Fibroblast of gingiva (primary cell): ENCODE measurements at regions not wholly inside any gene's neighbourhood (a gene's known extent, or its start where the extent isn't known, plus 50 kb on each side); places are given as distances from the start of the nearest gene placed in this dataset.
"Not testable (repeated sequence)": the region's sequence is repeated elsewhere in the genome, so short reads cannot be mapped to it uniquely, and the experiment has no call there.

Source experiments
- DNase-seq: peaks from one replicate; pipeline ENCODE4 v3.0.0-alpha.2; 2011; ENCODE audit warnings: low read depth

GRCh38 chr1:10911490-10912166 lies 100.8 kb upstream of the TARDBP start:
- DNase-seq: no peak

GRCh38 chr1:10912441-10912840 lies 100.0 kb upstream of the TARDBP start:
- no peak for DNase-seq

GRCh38 chr1:10914056-10914455 lies 98.4 kb upstream of the TARDBP start:
- DNase-seq: no peak

- DNase-seq: no peak
Observed at GRCh38 chr1:10915594-10915993, 96.9 kb upstream of the TARDBP start.

- no peak for DNase-seq
Observed at GRCh38 chr1:10916311-10916710, 96.1 kb upstream of the TARDBP start.

GRCh38 chr1:10916991-10917390 lies 95.5 kb upstream of the TARDBP start:
- DNase-seq: no peak

- no peak for DNase-seq
Observed at GRCh38 chr1:10917513-10918454, 94.7 kb upstream of the TARDBP start.

GRCh38 chr1:10918531-10918930 lies 93.9 kb upstream of the TARDBP start:
- DNase-seq: no peak

- DNase-seq: no peak
Observed at GRCh38 chr1:10920063-10920626, 92.3 kb upstream of the TARDBP start.

GRCh38 chr1:10922315-10923060 lies 90.0 kb upstream of the TARDBP start:
- DNase-seq: not testable (repeated sequence)

- DNase-seq: no peak
Observed at GRCh38 chr1:10924030-10924429, 88.4 kb upstream of the TARDBP start.

GRCh38 chr1:10928654-10929053 lies 83.8 kb upstream of the TARDBP start:
- DNase-seq: no peak

- no peak for DNase-seq
Observed at GRCh38 chr1:10932088-10932487, 80.4 kb upstream of the TARDBP start.

- no peak for DNase-seq
Observed at GRCh38 chr1:10934150-10934818, 78.2 kb upstream of the TARDBP start.

GRCh38 chr1:10935246-10935645 lies 77.2 kb upstream of the TARDBP start:
- DNase-seq: no peak

GRCh38 chr1:10935724-10936123 lies 76.7 kb upstream of the TARDBP start:
- no peak for DNase-seq

- DNase-seq: no peak
Observed at GRCh38 chr1:10936998-10937901, 75.2 kb upstream of the TARDBP start.

- DNase-seq: no peak
Observed at GRCh38 chr1:10938741-10939417, 73.6 kb upstream of the TARDBP start.

- no peak for DNase-seq
Observed at GRCh38 chr1:10939654-10940450, 72.6 kb upstream of the TARDBP start.
